ENCODE measurements at regions not wholly inside any gene's neighbourhood (a gene's known extent, or its start where the extent isn't known, plus 50 kb on each side); places are given as distances from the start of the nearest gene placed in this dataset.

DNA sequence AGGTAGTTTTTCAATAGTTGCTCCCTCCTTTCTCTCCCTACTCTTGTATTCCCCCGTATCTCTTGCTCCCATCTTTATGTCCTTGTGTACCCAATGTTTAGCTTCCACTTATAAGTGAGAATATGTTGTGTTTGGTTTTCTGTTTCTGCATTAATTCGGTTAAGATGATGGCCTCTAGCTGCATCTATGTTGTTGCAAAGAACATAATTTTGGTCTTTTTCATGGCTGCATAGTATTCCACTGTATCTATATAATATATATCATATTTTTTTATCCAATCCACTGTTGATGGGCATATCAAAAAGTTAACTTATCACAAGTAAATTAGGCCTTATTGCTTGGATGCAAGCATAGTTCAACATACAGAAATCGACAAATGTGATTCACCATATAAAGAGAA is 594.0 kb downstream of the TYW1 start:
- ATAC-seq (ENCODE audit: poor library complexity): no peak
- intact Hi-C loops (cut with DNase I): no loop called here

GRCh38 chr7:67593794-67594193 is 597.2 kb downstream of the TYW1 start:
- DNase-seq (no peak), ATAC-seq (ENCODE audit: poor library complexity) (no peak)
- intact Hi-C loops (cut with DNase I): no loop called here

More for the DNA sequence above, 594.0 kb downstream of the TYW1 start:
- no peak for DNase-seq

GRCh38 chr7:67595431-67596180 is 599.0 kb downstream of the TYW1 start:
- intact Hi-C loops (cut with DNase I): no loop called here
- no peak for ATAC-seq (ENCODE audit: poor library complexity)
- no peak for DNase-seq

DNA sequence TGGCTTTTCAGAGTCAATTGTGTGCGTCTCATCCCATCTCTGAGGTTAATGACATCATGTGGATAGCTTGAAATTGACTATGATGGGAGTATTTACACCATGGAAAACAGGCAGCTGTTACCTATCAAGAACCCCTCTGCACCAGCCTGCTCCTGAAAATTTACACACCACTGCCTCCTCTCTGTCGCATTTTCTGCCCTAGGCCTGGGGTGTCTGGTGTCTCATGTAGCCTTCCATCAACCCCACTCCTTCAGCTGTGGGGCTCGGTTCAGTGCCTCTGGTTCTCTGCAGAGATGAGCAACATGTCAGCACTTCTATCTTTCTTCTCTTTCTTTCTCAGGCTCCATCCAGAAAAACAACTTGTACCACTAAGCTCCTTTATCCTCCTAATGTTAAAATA is 600.5 kb downstream of the TYW1 start:
- intact Hi-C loops (cut with DNase I): no loop called here
- no peak for DNase-seq
- no peak for ATAC-seq (ENCODE audit: poor library complexity)

DNA sequence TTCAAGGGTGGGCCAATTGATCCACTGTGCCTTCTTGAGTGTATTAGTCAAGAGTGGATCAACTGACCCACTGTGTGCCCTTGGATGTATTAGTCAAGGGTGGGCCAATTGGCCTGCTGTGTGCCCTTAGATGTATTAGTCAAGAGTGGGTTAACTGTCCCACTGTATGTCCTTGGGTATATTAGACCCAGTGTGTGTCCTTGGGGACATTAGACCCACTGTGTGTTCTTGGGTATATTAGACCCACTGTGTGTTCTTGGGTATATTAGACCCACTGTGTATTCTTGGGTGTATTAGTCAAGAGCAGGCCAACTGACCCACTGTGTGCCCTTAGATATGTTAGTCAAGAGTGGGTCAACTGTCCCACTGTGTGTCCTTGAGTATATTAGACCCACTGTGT is 601.8 kb downstream of the TYW1 start:
- DNase-seq (no peak), ATAC-seq (ENCODE audit: poor library complexity) (no peak)
- intact Hi-C loops (cut with DNase I): no loop called here

DNA sequence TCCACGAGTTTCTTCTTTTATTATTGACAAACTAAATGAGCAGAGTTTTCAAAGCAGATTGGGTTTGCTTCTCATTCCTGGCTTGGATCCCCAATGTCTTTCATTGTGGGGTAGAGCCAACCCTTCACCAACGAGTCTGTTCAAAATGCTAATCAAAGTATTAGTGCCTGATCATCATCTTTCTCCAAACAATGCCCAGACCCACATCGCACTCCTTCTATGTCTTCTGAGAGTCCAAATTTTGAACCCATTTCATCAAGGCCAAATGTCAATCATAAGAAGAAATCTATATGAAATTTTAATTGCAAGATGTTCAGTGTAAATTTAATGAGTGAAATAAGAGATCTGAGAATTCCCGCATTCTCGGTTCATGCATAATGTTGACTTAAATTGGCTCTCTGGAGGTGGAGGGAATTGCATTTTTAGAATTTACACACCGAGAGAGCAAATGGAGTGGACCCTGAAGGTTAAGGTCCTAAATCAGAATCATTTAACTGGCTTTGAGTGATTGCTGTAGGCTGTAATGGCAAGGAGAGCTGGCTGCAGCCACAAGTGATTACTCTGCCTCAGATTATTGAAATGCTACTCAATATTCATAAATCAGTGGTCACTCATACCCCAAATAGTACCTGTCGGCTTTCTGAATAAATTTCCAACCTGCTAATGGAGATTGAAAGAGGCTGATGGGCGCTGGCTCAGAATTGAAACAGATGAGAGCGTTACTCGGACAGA is 602.9 kb downstream of the TYW1 start:
- ATAC-seq (ENCODE audit: poor library complexity): no peak
- intact Hi-C loops (cut with DNase I): no loop called here
- no peak for DNase-seq

DNA sequence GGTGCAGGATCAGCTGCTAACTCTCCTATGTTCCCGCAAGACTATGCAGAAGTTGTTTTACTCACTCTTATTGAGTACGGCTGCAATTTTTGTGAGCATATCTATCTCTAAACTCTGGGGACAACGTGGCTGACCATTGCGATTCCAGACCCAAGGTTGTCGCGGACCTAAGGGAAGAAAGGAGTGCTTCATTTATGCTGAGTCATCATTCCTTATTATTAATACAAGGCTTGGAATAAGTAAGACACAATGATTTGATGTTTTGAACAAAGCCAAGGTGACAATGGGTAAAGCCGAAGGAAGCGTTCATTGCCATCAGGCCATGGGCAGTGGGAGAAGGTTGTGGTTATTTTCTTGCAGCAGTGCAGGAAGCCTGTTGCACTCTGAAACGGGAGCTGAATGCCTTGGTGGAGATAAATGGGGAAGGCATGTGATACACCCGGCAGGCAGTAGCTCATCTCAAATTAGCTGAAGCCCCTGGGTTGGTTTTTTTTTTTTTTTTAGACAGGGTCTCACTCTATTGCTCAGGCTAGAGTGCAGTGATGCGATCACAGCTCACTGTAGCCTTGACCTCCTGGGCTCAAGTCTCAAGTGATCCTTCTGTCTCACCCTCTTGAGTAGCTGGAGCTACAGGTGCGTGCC is 605.7 kb downstream of the TYW1 start:
- ATAC-seq (ENCODE audit: poor library complexity): no peak
- DNase-seq: no peak
- intact Hi-C loops (cut with DNase I): no loop called here

- intact Hi-C loops (cut with DNase I): no loop called here
- DNase-seq (no peak), ATAC-seq (ENCODE audit: poor library complexity) (no peak)
Observed at GRCh38 chr7:67604461-67605386, 608.1 kb downstream of the TYW1 start.

GRCh38 chr7:67608806-67609205 is 612.2 kb downstream of the TYW1 start:
- intact Hi-C loops (cut with DNase I): no loop called here
- ATAC-seq (ENCODE audit: poor library complexity) (no peak), DNase-seq (no peak)

DNA sequence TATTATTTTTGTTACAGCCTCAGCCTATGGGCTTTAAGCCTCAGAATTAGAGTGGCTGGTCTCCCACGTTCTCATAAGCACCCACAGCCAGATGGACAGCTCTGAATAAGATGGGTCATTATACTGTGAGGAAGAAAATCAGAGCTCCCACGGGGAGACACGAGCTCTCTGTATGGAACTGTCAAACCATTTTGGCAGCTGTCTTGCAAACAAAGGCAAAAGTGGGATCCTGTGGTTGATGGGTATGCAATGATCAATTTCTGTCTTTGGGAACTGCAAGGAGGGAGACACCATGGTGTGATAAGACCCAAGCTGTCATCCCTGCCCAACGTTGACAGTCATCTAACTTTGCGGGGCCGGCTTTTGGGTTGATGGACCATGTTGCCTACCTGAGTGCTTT is 614.3 kb downstream of the TYW1 start:
- intact Hi-C loops (cut with DNase I): no loop called here
- ATAC-seq (ENCODE audit: poor library complexity): no peak
- no peak for DNase-seq

DNA sequence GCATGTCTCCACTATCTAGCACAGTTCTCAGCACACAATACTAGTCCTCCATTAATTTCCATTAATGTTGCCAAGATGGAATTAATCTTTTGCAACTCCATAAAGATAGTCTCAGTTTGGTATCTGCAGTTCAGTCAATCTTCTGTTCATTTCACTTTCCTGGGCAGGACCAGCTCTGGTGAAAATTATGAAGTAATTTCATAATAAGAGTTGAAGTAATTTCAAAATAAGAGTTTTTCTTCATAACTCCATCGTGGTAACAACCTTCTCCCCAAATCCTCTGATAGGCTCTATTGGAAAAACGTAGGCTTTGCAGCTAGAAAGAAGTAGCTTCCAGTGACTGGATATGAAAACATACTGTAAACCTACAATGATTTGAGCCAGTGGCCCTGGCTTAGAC is 618.2 kb downstream of the TYW1 start:
- no peak for ATAC-seq (ENCODE audit: poor library complexity)
- intact Hi-C loops (cut with DNase I): no loop called here
- no peak for DNase-seq

DNA sequence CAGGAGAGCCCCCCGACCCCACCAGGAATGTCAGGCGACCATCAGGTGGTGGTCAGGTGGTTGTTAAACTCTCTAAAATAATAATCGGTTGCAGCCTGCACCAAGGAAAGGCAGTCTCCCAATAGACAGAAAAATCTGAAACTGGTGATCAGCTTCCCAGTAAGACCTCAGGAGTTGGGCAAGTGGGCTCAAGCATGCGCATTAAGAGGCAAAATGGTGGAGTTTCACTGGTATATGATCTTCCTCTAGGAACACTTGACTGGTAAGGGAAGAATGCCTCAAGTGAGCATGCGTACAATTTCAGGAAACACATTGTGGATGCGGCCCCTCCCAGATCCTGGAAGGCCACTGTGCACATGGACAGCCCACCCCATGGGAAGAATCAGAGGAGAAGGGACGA is 619.9 kb downstream of the TYW1 start:
- intact Hi-C loops (cut with DNase I): no loop called here
- ATAC-seq (ENCODE audit: poor library complexity) (no peak), DNase-seq (no peak)

DNA sequence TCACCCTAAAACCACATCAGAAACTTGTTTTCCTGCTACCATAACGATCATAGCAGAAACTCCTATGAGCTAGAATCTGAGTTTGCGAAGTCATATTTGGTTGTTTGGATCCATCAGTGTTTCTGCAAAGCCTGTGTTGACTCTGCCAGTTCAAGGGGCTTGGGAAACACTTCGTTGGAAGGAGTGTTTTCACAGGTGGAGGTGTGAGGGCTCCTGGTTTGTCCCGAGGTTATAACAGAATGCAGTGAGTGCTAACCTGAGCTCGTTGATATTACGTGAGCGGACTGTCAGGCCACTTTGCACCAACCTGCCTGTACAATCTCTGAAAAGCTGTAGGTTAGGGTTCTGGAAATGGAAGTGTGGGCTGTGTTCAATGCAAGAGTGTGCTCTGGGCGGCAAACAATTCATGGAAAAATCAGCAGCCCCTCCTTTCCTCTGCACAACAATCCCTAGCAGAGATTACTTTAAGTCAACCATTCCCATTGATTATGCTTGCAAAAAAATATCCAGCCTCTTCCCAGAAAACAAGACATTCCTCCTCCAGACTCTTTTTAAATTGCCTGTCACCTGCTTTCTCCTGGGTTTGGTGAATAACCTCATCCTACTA is 622.0 kb downstream of the TYW1 start:
- intact Hi-C loops (cut with DNase I): no loop called here
- DNase-seq (no peak), ATAC-seq (ENCODE audit: poor library complexity) (no peak)

- no peak for DNase-seq
- peak; percentile 43 for ATAC-seq (ENCODE audit: poor library complexity)
- intact Hi-C loops (cut with DNase I): no loop called here
Observed at GRCh38 chr7:67619175-67619574, 622.5 kb downstream of the TYW1 start.

DNA sequence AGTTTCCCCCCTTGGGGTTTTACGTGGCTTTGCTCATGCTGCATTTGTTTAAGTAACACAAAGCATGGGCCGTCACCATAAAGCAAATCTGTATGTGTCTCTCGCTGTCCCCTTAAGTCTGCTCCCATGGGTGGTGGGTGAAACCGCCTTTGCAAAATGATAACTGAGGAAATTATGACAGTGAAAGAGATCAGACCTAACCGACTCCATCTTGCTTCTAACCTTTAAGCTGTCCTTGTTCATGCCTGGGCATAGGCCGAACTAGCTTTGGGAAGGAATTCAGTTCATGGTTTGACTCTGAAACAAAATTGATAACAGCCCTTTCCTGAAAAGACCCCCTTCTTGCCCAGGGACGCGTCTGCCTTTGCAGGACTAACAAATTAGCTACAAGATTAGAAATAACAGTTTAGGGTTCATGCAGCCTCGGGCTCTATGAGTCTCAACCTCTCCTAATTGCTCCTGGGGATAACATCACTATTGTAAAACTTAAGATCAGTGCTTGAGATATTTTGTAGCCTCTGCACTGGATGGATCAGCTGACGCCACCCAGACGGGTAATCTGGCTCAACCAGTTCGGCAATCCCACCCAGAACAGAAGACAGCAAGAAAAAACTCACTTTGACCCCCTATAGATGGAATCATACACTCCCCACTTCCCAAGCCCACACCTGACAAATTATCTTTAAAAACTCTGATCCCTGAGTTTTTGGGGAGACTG is 623.7 kb downstream of the TYW1 start:
- DNase-seq (no peak), ATAC-seq (ENCODE audit: poor library complexity) (no peak)
- intact Hi-C loops (cut with DNase I): loop anchor here (10.0 kb wide), 1 partner anchor 136 kb away; no protein-coding TSS in a partner anchor

DNA sequence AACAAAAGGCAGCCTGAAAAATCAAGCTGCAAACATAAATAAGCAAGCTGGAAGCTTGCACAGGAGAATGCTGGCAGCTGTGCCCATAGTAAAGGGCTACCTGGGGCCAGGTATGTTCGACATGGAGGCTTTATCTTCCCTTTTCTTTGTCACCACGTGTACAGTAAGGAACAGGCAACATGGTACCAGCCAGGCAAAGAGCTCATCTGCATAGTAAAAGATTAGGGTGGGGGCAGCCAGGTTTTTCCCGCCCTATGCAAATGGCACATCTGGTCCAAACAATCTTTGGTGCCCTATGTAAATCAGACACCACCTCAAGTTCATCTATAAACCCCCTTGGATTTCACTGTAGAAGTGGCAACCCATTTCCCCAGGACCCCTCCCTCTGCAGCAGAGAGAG is 625.1 kb downstream of the TYW1 start:
- ATAC-seq (ENCODE audit: poor library complexity) (no peak), DNase-seq (no peak)
- intact Hi-C loops (cut with DNase I): loop anchor here (10.0 kb wide), 1 partner anchor 137 kb away; no protein-coding TSS in a partner anchor

DNA sequence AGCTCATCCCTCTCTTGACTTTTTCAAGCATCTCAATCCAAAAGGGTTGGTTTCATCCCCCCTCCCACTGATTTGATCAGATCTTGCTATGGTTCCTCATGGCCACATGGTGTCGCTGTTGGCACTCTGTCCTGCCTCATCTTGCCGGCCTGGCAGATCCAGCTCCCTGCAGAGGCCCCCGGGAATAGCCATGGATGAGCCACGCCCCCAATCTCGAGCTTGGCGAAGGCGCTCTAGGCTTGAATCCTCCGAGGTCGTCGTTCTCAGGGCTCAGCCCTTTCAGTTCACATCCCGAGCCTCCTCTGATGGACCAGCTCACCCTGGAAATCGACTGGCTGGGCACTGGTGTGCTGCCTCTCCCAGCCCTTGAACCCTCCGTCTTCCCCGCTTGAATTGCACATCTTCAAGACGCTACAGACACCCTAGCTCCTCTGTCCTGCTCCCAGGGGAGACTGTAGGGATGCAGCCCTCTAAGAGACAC is 628.7 kb downstream of the TYW1 start:
- intact Hi-C loops (cut with DNase I): loop anchor here (10.0 kb wide), 1 partner anchor 140 kb away; no protein-coding TSS in a partner anchor
- ATAC-seq (ENCODE audit: poor library complexity) (peak; percentile 95), DNase-seq (peak; percentile 88)

- ATAC-seq (ENCODE audit: poor library complexity) (no peak), DNase-seq (no peak)
- intact Hi-C loops (cut with DNase I): no loop called here
Observed at GRCh38 chr7:67631476-67631875, 634.8 kb downstream of the TYW1 start.

All from Right ventricle myocardium superior (tissue), 1 donor.